IPS DF 6.9 (cell line): ENCODE measurements at regions not wholly inside any gene's neighbourhood (a gene's known extent, or its start where the extent isn't known, plus 50 kb on each side); places are given as distances from the start of the nearest gene placed in this dataset.

Experiments used
- DNase-seq: peaks from one replicate; pipeline ENCODE4 v3.0.0-alpha.2; 2013; ENCODE audit warnings: low read depth, low spot score
- H3K27ac ChIP-seq: one replicate; pipeline ENCODE4 v1.5.1; 2013; ENCODE audit warnings: low read length, control low read depth
- H3K27me3 ChIP-seq: 2 replicates; pipeline ENCODE4 v1.6.1; 2013; ENCODE audit warnings: mild to moderate bottlenecking, low read length; ENCODE audit not compliant: control insufficient read depth, insufficient read depth
- H3K36me3 ChIP-seq: 2 replicates; pipeline ENCODE4 v1.6.1; 2013; ENCODE audit warnings: low read length; ENCODE audit not compliant: control insufficient read depth, insufficient read depth
- H3K4me1 ChIP-seq: 2 replicates; pipeline ENCODE4 v1.6.1; 2013; ENCODE audit warnings: low read length; ENCODE audit not compliant: control insufficient read depth, insufficient read depth
- H3K4me3 ChIP-seq: 2 replicates; pipeline ENCODE4 v1.5.1; 2013; ENCODE audit warnings: mild to moderate bottlenecking, low read length
- H3K9me3 ChIP-seq: 2 replicates; pipeline ENCODE4 v1.6.1; 2013; ENCODE audit warnings: low read length, inconsistent platforms; ENCODE audit not compliant: control insufficient read depth, insufficient read depth
- WGBS: extraction: QIAGEN DNeasy Blood & Tissue Kit; methylation state at CpG from one replicate; pipeline ENCODE4 v1.1.7; 2013; ENCODE audit warnings: mixed read lengths, missing lambda C conversion rate; ENCODE audit not compliant: insufficient read length, insufficient coverage; 5-methylcytosine and 5-hydroxymethylcytosine counted together

- no peaks in the 10 kb centered on the region for H3K4me1 ChIP-seq
- no peak overlapping the region for H3K4me3 ChIP-seq
- H3K27me3 ChIP-seq = no peaks in the 10 kb centered on the region
- no CpG with 5 or more reads among the region's 2 CpGs for WGBS
- DNase-seq = no peak
- H3K36me3 ChIP-seq = no peaks in the 10 kb centered on the region
- H3K9me3 ChIP-seq = no peaks in the 10 kb centered on the region
- H3K27ac ChIP-seq = no peak overlapping the region
Observed at GRCh38 chr11:91825777-91826176, 398.8 kb upstream of the FAT3 start.

- no peak for DNase-seq
- Histone ChIP-seq H3K9me3 (no peaks in the 10 kb centered on the region), H3K27me3 (no peaks in the 10 kb centered on the region), H3K36me3 (no peaks in the 10 kb centered on the region), H3K4me3 (no peak overlapping the region), H3K4me1 (no peaks in the 10 kb centered on the region; the same call in 1 of the 2 replicates), H3K27ac (no peak overlapping the region)
- no CpG with 5 or more reads among the region's 1 CpG for WGBS
Observed at GRCh38 chr11:91823252-91823830, 401.3 kb upstream of the FAT3 start.

GRCh38 chr11:91822805-91823204 is 401.8 kb upstream of the FAT3 start:
- WGBS = no CpG with 5 or more reads among the region's 8 CpGs
- H3K27ac ChIP-seq = no peak overlapping the region
- no peaks in the 10 kb centered on the region for H3K9me3 ChIP-seq
- no peaks in the 10 kb centered on the region; the same call in 1 of the 2 replicates for H3K4me1 ChIP-seq
- no peaks in the 10 kb centered on the region for H3K36me3 ChIP-seq
- no peaks in the 10 kb centered on the region for H3K27me3 ChIP-seq
- no peak overlapping the region for H3K4me3 ChIP-seq
- DNase-seq = no peak

DNA sequence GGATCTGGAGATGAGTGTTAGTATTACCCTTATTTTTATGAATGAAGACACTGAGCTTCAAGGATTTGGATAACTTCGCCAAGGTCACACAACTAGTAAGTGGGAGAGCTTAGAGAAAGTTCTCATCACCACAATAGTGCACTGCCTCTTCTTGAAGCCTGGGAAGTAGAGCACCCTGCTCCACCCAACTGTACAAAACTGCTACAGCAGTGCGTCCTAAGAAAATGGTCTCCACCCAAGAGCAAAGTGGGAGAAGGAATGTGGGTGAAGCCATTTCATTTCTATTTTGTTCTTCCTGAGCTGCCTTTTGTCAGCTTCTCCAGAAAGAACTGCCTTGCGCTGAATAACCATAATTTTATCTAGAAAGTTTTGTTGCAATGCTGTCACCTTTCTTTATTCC is 403.9 kb upstream of the FAT3 start:
- H3K27ac ChIP-seq = no peak overlapping the region
- WGBS = no CpG with 5 or more reads among the region's 3 CpGs
- H3K9me3 ChIP-seq = no peaks in the 10 kb centered on the region
- no peaks in the 10 kb centered on the region for H3K27me3 ChIP-seq
- H3K36me3 ChIP-seq = no peaks in the 10 kb centered on the region
- no peaks in the 10 kb centered on the region; the same call in 1 of the 2 replicates for H3K4me1 ChIP-seq
- DNase-seq = no peak
- no peak overlapping the region for H3K4me3 ChIP-seq

- Histone ChIP-seq H3K4me1 (no peaks in the 10 kb centered on the region; the same call in 1 of the 2 replicates), H3K4me3 (no peak overlapping the region), H3K9me3 (no peaks in the 10 kb centered on the region), H3K27me3 (no peaks in the 10 kb centered on the region), H3K36me3 (no peaks in the 10 kb centered on the region), H3K27ac (no peak overlapping the region)
- no peak for DNase-seq
- WGBS = no CpG with 5 or more reads among the region's 1 CpG
Observed at GRCh38 chr11:91819777-91820176, 404.8 kb upstream of the FAT3 start.

DNA sequence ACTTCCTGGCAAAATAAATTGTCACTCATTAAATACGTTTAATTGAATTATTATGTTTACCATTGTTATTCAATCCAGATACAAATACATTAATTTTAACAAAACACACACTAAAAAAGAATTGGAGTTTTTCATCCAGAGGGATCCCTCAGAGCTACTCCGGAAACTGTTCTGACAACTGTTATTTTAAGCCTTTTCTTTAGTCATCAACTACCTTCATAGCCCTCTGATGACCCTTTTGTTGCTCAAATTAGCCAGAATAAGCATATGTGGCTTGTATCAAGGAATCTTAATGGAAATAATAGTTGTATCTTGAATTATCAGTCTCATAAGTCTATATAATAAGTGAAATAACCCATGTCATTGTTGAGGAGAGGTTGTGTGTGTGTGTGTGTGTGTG is 405.4 kb upstream of the FAT3 start:
- DNase-seq = no peak
- H3K4me3 ChIP-seq = no peak overlapping the region
- no CpG with 5 or more reads among the region's 2 CpGs for WGBS
- no peak overlapping the region for H3K27ac ChIP-seq
- no peaks in the 10 kb centered on the region; the same call in 1 of the 2 replicates for H3K4me1 ChIP-seq
- no peaks in the 10 kb centered on the region for H3K36me3 ChIP-seq
- H3K27me3 ChIP-seq = no peaks in the 10 kb centered on the region
- no peaks in the 10 kb centered on the region for H3K9me3 ChIP-seq

DNA sequence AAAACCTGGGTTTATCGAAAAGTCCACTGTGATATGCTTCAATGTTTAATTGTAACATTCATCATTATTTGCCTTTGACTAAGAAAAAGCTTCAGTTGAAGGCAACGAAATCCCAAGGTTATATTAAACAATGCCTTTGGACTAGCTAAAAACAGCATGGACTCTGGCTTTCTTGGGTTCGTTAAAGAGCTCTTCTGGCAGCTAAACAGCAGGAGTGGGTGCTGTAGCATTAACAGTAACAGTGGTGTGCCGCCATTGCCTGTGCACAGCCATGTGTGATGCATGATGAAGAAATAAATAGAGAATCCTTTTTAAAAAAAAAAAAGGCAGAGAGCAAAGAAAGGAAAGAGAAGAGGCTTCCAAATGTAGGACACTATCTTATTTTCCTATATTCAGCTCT is 406.6 kb upstream of the FAT3 start:
- Histone ChIP-seq H3K27ac (no peak overlapping the region), H3K4me3 (no peak overlapping the region), H3K27me3 (no peaks in the 10 kb centered on the region), H3K36me3 (no peaks in the 10 kb centered on the region), H3K9me3 (no peaks in the 10 kb centered on the region), H3K4me1 (no peaks in the 10 kb centered on the region; the same call in 1 of the 2 replicates)
- no peak for DNase-seq
- WGBS = no CpG with 5 or more reads among the region's 4 CpGs

GRCh38 chr11:91813263-91813662 is 411.4 kb upstream of the FAT3 start:
- Histone ChIP-seq H3K4me1 (no peaks in the 10 kb centered on the region), H3K9me3 (no peaks in the 10 kb centered on the region), H3K4me3 (no peak overlapping the region), H3K27me3 (no peaks in the 10 kb centered on the region), H3K27ac (no peak overlapping the region), H3K36me3 (no peaks in the 10 kb centered on the region)
- DNase-seq = no peak

DNA sequence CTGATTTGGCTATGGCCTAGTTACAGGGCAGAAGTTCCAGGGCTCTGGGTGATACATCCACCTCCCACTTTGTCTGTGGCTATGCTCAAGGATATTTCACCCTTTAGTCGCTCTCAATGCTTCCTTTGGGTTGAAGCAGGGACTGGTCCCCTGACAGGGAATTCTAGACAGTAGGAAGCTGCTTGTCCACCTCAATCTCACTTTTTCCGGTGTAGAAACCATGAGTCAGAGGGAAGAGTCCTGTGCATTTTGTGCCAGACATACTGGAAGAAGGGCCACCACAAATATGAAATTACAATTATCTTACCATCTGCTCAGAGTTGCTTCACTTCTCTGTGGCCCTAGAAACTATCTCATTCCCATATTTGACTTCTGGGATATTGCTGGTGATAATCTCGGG is 413.7 kb upstream of the FAT3 start:
- Histone ChIP-seq H3K27me3 (no peaks in the 10 kb centered on the region), H3K4me1 (no peaks in the 10 kb centered on the region), H3K4me3 (no peak overlapping the region), H3K36me3 (no peaks in the 10 kb centered on the region), H3K9me3 (no peaks in the 10 kb centered on the region), H3K27ac (no peak overlapping the region)
- no peak for DNase-seq
- no CpG with 5 or more reads among the region's 3 CpGs for WGBS

DNA sequence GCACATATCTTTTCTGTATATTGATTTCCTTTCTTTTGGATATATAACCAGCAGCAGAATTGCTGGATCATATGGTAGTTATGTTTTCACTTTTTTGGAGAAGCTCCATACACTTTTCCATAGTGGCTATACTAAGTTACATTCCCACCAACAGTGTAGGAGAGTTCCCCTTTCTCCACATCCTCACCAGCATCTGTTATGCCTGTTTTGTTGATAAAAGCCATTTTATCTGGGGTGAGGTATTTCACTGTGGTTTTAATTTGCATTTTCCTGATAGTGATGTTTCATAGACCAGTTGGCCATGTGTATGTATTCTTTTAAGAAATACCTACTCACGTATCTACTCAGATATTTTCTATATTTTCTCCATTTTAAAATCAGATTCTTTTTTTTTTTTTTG is 419.3 kb upstream of the FAT3 start:
- Histone ChIP-seq H3K9me3 (no peaks in the 10 kb centered on the region), H3K27me3 (no peaks in the 10 kb centered on the region), H3K36me3 (no peaks in the 10 kb centered on the region), H3K4me1 (0 out of 2 replicates have a peak, but pooled peaks cover 1% of the 10 kb centered on the region), H3K4me3 (no peak overlapping the region), H3K27ac (no peak overlapping the region)
- no CpG with 5 or more reads among the region's 1 CpG for WGBS
- no peak for DNase-seq

- no CpG with 5 or more reads among the region's 1 CpG for WGBS
- H3K27ac ChIP-seq = no peak overlapping the region
Observed at GRCh38 chr11:91804042-91804441, 420.6 kb upstream of the FAT3 start.

More at GRCh38 chr11:91804042-91804441, 420.6 kb upstream of the FAT3 start:
- DNase-seq = peak; percentile 31
- Histone ChIP-seq H3K27me3 (no peaks in the 10 kb centered on the region), H3K36me3 (no peaks in the 10 kb centered on the region), H3K4me1 (0 out of 2 replicates have a peak, but pooled peaks cover 1% of the 10 kb centered on the region), H3K4me3 (no peak overlapping the region), H3K9me3 (no peaks in the 10 kb centered on the region)
